Colonic mucosa (tissue), 4 donors: ENCODE measurements at regions not wholly inside any gene's neighbourhood (a gene's known extent, or its start where the extent isn't known, plus 50 kb on each side); places are given as distances from the start of the nearest gene placed in this dataset.

Experiments used
- DNase-seq: peaks from one replicate; pipeline ENCODE4 v3.0.0-alpha.2; 2020
- H3K27ac ChIP-seq: fragments of 200-600 bp; one replicate; pipeline ENCODE4 v1.8.0; 2021
- H3K27me3 ChIP-seq: fragments of 200-600 bp; one replicate; pipeline ENCODE4 v1.8.0; 2021
- H3K36me3 ChIP-seq: fragments of 200-600 bp; one replicate; pipeline ENCODE4 v1.8.0; 2021
- H3K4me1 ChIP-seq: fragments of 200-600 bp; one replicate; pipeline ENCODE4 v1.8.0; 2021; ENCODE audit warnings: mild to moderate bottlenecking
- H3K4me3 ChIP-seq: fragments of 200-600 bp; one replicate; pipeline ENCODE4 v1.8.0; 2021
- H3K9ac ChIP-seq, 2 donors: one replicate each; pipeline ENCODE4 v1.7.0; 2013; ENCODE audit warnings: control low read depth in 2 of 2, low read depth in 2 of 2, low read length in 2 of 2
- H3K9me3 ChIP-seq: fragments of 200-600 bp; one replicate; pipeline ENCODE4 v1.8.0; 2021
- intact Hi-C: fragments of 100-400 bp; cut with DNase I; formaldehyde crosslinking; loops from one replicate; pipeline ENCODE4 v1.14.1; 2022
- TF ChIP-seq, protein P1 (sequence below): fragments of 200-600 bp; IDR thresholded peaks from one replicate; pipeline ENCODE4 v1.8.0; 2022; ENCODE audit warnings: antibody characterized with exemption, mild to moderate bottlenecking
- donor health status: healthy.
- donor health status: DM: no; HTN: no; CAD: no.
- donor health status: DM: no; HTN: no; CAD: no.

GRCh38 chr4:1561286-1561990 lies 122.7 kb downstream of the FAM53A start:
- Histone ChIP-seq H3K4me1 (no peaks in the 10 kb centered on the region), H3K36me3 (no peaks in the 10 kb centered on the region), H3K27me3 (peaks cover 14% of the 10 kb centered on the region), H3K9me3 (no peaks in the 10 kb centered on the region), H3K4me3 (no peak overlapping the region), H3K9ac (no peak overlapping the region), H3K27ac (no peak overlapping the region)
- TF ChIP-seq, protein P1, sequence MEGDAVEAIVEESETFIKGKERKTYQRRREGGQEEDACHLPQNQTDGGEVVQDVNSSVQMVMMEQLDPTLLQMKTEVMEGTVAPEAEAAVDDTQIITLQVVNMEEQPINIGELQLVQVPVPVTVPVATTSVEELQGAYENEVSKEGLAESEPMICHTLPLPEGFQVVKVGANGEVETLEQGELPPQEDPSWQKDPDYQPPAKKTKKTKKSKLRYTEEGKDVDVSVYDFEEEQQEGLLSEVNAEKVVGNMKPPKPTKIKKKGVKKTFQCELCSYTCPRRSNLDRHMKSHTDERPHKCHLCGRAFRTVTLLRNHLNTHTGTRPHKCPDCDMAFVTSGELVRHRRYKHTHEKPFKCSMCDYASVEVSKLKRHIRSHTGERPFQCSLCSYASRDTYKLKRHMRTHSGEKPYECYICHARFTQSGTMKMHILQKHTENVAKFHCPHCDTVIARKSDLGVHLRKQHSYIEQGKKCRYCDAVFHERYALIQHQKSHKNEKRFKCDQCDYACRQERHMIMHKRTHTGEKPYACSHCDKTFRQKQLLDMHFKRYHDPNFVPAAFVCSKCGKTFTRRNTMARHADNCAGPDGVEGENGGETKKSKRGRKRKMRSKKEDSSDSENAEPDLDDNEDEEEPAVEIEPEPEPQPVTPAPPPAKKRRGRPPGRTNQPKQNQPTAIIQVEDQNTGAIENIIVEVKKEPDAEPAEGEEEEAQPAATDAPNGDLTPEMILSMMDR, result no peak
- DNase-seq, result no peak
- intact Hi-C loops, result no loop called here

DNA sequence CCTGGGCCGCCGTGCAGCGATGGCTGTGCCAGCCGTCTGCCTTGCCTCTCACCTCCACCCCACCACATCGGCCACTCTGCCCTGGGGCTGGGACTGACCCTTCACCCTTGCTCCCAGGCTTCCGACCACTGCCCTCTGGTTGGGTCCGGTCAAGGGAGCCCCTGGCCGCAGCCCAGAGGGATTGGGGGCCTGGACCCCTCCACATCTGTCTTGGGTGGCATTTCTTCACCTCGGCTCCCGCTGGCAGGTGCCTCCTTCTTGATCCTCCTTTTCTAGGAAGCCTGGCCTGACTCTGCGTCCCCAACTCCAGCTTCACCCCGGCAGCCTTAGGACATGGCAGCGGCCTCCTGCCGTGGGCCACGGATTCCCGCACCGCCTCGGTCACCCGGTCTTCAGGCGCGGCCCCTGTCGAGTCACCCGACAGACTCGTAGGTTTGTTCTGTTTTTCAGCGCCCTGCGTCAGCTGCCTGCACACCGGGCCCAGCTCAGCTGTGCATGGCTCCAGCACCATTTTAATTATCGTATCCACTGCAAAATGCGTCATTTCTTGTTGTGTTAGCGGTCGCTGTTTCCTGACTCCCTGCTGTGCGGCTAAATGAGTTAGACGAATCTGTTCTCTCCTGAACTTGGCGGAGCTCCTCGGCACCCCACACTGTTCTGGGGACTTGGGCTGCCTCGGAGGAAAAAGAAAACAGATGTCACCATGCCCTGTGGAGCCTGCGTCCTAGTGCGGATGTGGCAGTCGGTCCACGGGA lies 124.0 kb downstream of the FAM53A start:
- Histone ChIP-seq H3K9ac (no peak overlapping the region), H3K4me1 (no peaks in the 10 kb centered on the region), H3K9me3 (no peaks in the 10 kb centered on the region), H3K27ac (no peak overlapping the region), H3K4me3 (no peak overlapping the region), H3K27me3 (peaks cover 14% of the 10 kb centered on the region), H3K36me3 (no peaks in the 10 kb centered on the region)
- no peak for DNase-seq
- intact Hi-C loops, result no loop called here
- TF ChIP-seq, protein P1, result no peak

- Histone ChIP-seq H3K9me3 (no peaks in the 10 kb centered on the region), H3K4me1 (no peaks in the 10 kb centered on the region), H3K9ac (no peak overlapping the region), H3K27me3 (peaks cover 14% of the 10 kb centered on the region), H3K36me3 (no peaks in the 10 kb centered on the region), H3K27ac (no peak overlapping the region), H3K4me3 (no peak overlapping the region)
- TF ChIP-seq, protein P1, result no peak
- intact Hi-C loops, result no loop called here
- no peak for DNase-seq
These were observed 125.9 kb downstream of the FAM53A start for GRCh38 chr4:1558205-1558604.

DNA sequence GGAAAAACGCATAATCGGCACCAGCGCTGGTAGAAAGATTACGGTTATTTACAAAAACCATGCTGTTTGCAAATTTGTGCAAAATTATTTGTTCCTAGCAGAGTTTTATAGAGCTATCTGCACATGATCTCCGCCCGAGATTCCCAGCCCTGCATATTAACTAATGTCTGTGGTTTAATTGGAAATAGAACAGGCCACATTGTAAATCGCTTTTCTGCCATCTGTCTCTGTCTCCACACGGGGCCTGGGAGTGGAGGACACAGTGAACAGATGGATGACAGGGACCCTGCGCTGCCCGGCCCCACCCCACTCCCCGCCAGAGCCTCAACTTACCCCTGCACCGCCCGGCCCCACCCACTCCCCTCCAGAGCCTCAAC lies 126.9 kb downstream of the FAM53A start:
- intact Hi-C loops, result no loop called here
- no peak overlapping the region for H3K27ac ChIP-seq
- no peak overlapping the region for H3K4me3 ChIP-seq
- H3K36me3 ChIP-seq, result no peaks in the 10 kb centered on the region
- peaks cover 14% of the 10 kb centered on the region for H3K27me3 ChIP-seq
- H3K9ac ChIP-seq, result no peak overlapping the region
- no peaks in the 10 kb centered on the region for H3K9me3 ChIP-seq
- TF ChIP-seq, protein P1, result no peak
- no peaks in the 10 kb centered on the region for H3K4me1 ChIP-seq
- DNase-seq, result no peak

DNA sequence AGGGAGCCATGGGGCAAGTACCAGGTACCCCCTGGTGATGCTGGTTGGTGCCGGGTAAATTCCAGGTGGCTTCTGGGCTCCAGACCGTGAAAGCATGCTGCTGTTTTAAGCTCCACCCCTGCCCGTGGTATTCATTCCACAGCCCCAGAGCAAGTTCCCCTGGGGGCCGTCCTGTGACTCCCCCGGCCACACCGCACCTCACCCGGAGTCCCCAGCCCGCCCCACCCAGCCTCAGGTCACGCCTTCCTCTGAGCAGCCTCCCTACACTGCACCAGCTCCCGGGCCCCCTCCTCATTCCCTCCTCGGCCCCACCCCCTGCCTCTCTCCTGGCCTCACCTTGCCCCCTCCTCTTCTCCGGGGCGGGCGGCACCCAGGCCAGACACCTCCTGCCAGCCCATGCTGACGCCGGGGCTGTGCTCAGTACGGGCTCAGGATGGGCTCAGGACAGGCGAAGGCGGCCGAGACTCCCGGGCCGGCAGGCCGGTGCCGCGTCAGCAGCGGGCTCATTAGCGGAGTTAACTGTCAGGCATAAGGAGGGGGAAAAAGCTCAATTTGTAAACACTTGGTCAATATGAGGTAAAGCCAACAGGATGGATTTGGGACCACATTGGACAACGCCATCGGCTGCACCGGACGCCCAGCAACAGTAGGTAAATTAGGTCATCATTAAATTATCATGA lies 127.4 kb downstream of the FAM53A start:
- Histone ChIP-seq H3K9me3 (no peaks in the 10 kb centered on the region), H3K9ac (no peak overlapping the region), H3K27me3 (peaks cover 14% of the 10 kb centered on the region), H3K4me1 (no peaks in the 10 kb centered on the region), H3K4me3 (no peak overlapping the region), H3K36me3 (no peaks in the 10 kb centered on the region), H3K27ac (no peak overlapping the region)
- TF ChIP-seq, protein P1, result no peak
- DNase-seq, result no peak
- intact Hi-C loops, result no loop called here
